HepG2 (cell line): ENCODE measurements at regions not wholly inside any gene's neighbourhood (a gene's known extent, or its start where the extent isn't known, plus 50 kb on each side); places are given as distances from the start of the nearest gene placed in this dataset.

Experiments used
- ATAC-seq: fragments of 200-7000 bp; cut with Tn5 transposase; 3 replicates; pipeline ENCODE4 v1.9.1; 2020; ENCODE audit warnings: mild to moderate bottlenecking, moderate library complexity
- BruUV-seq: library from RNA; stranded (reverse); fragments of 400-500 nt; replicated peaks from 2 replicates; lab custom pipeline; 2021; lab: Mats Ljungman, UMichigan
- CTCF ChIA-PET: fragments of 300-600 bp; formaldehyde crosslinking; extraction: SDS; loops from one replicate; lab custom pipeline; 2021; ENCODE audit warnings: low total read pairs, inconsistent platforms, low intra/inter-chr PET ratio; lab: Yijun Ruan, JAX
- POLR2A ChIA-PET: fragments of 350-600 bp; sonication (Branson Sonifier 250); formaldehyde crosslinking; loops from one replicate; lab custom pipeline; 2020; ENCODE audit warnings: antibody characterized with exemption, inconsistent platforms; lab: Yijun Ruan, JAX
- DNase-seq: peaks from one replicate; pipeline ENCODE4 v3.0.0-alpha.2; 2015; ENCODE audit warnings: low spot score
- FAIRE-seq: peaks from 3 replicates; lab custom pipeline; 2011; peaks lifted over from hg19 to GRCh38; lab: Jason Lieb, UNC
- H2AFZ ChIP-seq: one replicate; pipeline ENCODE4 v1.6.1; 2011; ENCODE audit warnings: low read length, inconsistent platforms
- H3K27ac ChIP-seq: fragments of 300-600 bp; 3 replicates; pipeline ENCODE4 v1.8.0; 2011; ENCODE audit warnings: mixed run types, mild to moderate bottlenecking, mixed read lengths, low read length, inconsistent platforms; ENCODE audit not compliant: insufficient read depth; ENCODE audit errors: extremely low read length
- H3K27me3 ChIP-seq, 2 experiments: fragments of 200-600 bp in 1 of 2; 2 replicates in 1 of 2; 3 replicates in 1 of 2; pipeline versions ENCODE4 v1.6.0 to v1.8.0; 2011; ENCODE audit warnings: low read length in 2 of 2, mild to moderate bottlenecking in 2 of 2, moderate library complexity in 2 of 2, inconsistent platforms in 1 of 2; ENCODE audit not compliant: insufficient read depth in 2 of 2, control insufficient read depth in 1 of 2
- H3K36me3 ChIP-seq, 2 experiments: fragments of 200-600 bp in 1 of 2; replicated peaks in 1 of 2; 2 replicates in 1 of 2; 3 replicates in 1 of 2; pipeline versions ENCODE4 v1.5.1 to v1.8.0; 2011; ENCODE audit warnings: low read length in 2 of 2, inconsistent platforms in 1 of 2; ENCODE audit not compliant: insufficient read depth in 2 of 2, control insufficient read depth in 1 of 2
- H3K4me1 ChIP-seq: 2 replicates; pipeline ENCODE4 v1.5.1; 2012; ENCODE audit warnings: low read length, inconsistent platforms; ENCODE audit not compliant: insufficient read depth
- H3K4me2 ChIP-seq: 2 replicates; pipeline ENCODE4 v1.6.0; 2011; ENCODE audit warnings: low read depth, low read length, inconsistent platforms
- H3K4me3 ChIP-seq, 3 experiments: fragments of 200-600 bp in 1 of 3; sonication (generic), shearing (Covaris generic) in 1 of 3; replicated peaks in 1 of 3; 2 replicates each; pipeline ENCODE4 v1.5.1; 2011 to 2016; ENCODE audit warnings: low read length in 3 of 3, inconsistent platforms in 2 of 3, low read depth in 2 of 3, mild to moderate bottlenecking in 2 of 3, control low read depth in 1 of 3, mixed read lengths in 1 of 3; ENCODE audit not compliant: insufficient read depth in 1 of 3
- H3K79me2 ChIP-seq: one replicate; pipeline ENCODE4 v1.6.1; 2011; ENCODE audit warnings: low read length, inconsistent platforms; ENCODE audit not compliant: insufficient read depth
- H3K9ac ChIP-seq: 2 replicates; pipeline ENCODE4 v1.6.0; 2011; ENCODE audit warnings: mild to moderate bottlenecking, low read depth, low read length, inconsistent platforms; ENCODE audit not compliant: insufficient read depth
- H3K9me3 ChIP-seq: 2 replicates; pipeline ENCODE4 v1.5.1; 2012; ENCODE audit warnings: mild to moderate bottlenecking, low read length
- H4K20me1 ChIP-seq: 2 replicates; pipeline ENCODE4 v1.6.0; 2011; ENCODE audit warnings: inconsistent platforms, mild to moderate bottlenecking, low read length, moderate library complexity; ENCODE audit not compliant: insufficient read depth
- ATF1 ChIP-seq: IDR thresholded peaks from 2 replicates; pipeline ENCODE4 v1.6.1; 2016; ENCODE audit warnings: mild to moderate bottlenecking, control low read depth
- DR1 ChIP-seq: sonication (generic); formaldehyde crosslinking; IDR thresholded peaks from 2 replicates; pipeline ENCODE4 v1.8.0; 2021; ENCODE audit warnings: mild to moderate bottlenecking, missing genetic modification reagents, inconsistent platforms
- FOXC1 ChIP-seq: sonication (generic); formaldehyde crosslinking; IDR thresholded peaks from 2 replicates; pipeline ENCODE4 v1.8.0; 2022; ENCODE audit warnings: mild to moderate bottlenecking, missing genetic modification reagents, borderline replicate concordance
- GABPA ChIP-seq, 2 experiments: IDR thresholded peaks; 2 replicates each; pipeline ENCODE4 v1.6.1; 2011 to 2016; ENCODE audit warnings: low read depth in 2 of 2, low read length in 1 of 2, missing biosample characterization in 1 of 2, missing genetic modification characterization in 1 of 2
- MIER2 ChIP-seq: IDR thresholded peaks from 2 replicates; pipeline ENCODE4 v1.6.1; 2016; ENCODE audit warnings: missing biosample characterization, missing genetic modification reagents
- SMYD3 ChIP-seq: sonication (generic); formaldehyde crosslinking; IDR thresholded peaks from 2 replicates; pipeline ENCODE4 v1.8.1; 2023; ENCODE audit warnings: mild to moderate bottlenecking, missing genetic modification reagents
- TAF1 ChIP-seq: sonication (generic); formaldehyde crosslinking; IDR thresholded peaks from 2 replicates; pipeline ENCODE4 v1.4.0; 2020; ENCODE audit warnings: missing genetic modification reagents
- YEATS2 ChIP-seq: sonication (generic); formaldehyde crosslinking; IDR thresholded peaks from 2 replicates; pipeline ENCODE4 v1.4.0; 2020; ENCODE audit warnings: missing genetic modification reagents, borderline replicate concordance
- ZNF121 ChIP-seq: sonication (generic); formaldehyde crosslinking; IDR thresholded peaks from 2 replicates; pipeline ENCODE4 v1.5.0; 2020; ENCODE audit warnings: mild to moderate bottlenecking, missing genetic modification reagents
- ZNF383 ChIP-seq: sonication (generic); formaldehyde crosslinking; IDR thresholded peaks from 2 replicates; pipeline ENCODE4 v1.4.0; 2020; ENCODE audit warnings: missing genetic modification reagents, mild to moderate bottlenecking, borderline replicate concordance
- ZNF557 ChIP-seq: sonication (generic); formaldehyde crosslinking; IDR thresholded peaks from 2 replicates; pipeline ENCODE4 v1.4.0; 2020; ENCODE audit warnings: missing genetic modification reagents
- ZNF674 ChIP-seq: sonication (generic); formaldehyde crosslinking; IDR thresholded peaks from 2 replicates; pipeline ENCODE4 v1.5.0; 2020; ENCODE audit warnings: low read depth, mild to moderate bottlenecking, missing genetic modification reagents
- ZNF777 ChIP-seq: sonication (generic); formaldehyde crosslinking; IDR thresholded peaks from 2 replicates; pipeline ENCODE4 v1.4.0; 2020; ENCODE audit warnings: missing genetic modification reagents
- ZNF790 ChIP-seq: sonication (generic); formaldehyde crosslinking; IDR thresholded peaks from 2 replicates; pipeline ENCODE4 v1.8.0; 2022; ENCODE audit warnings: missing genetic modification reagents, mild to moderate bottlenecking, borderline replicate concordance
- ZNF792 ChIP-seq: IDR thresholded peaks from 2 replicates; pipeline ENCODE4 v1.6.1; 2016
- ZNF83 ChIP-seq: sonication (generic); formaldehyde crosslinking; IDR thresholded peaks from 2 replicates; pipeline ENCODE4 v1.4.0; 2020; ENCODE audit warnings: missing genetic modification reagents, mild to moderate bottlenecking, borderline replicate concordance
- ZNF878 ChIP-seq: sonication (generic); formaldehyde crosslinking; IDR thresholded peaks from 2 replicates; pipeline ENCODE4 v1.8.1; 2023; ENCODE audit warnings: mild to moderate bottlenecking, missing genetic modification reagents, moderate library complexity
- WGBS: methylation state at CpG from one replicate; pipeline ENCODE4 v1.1.6; 2017; ENCODE audit warnings: low lambda C conversion rate; 5-methylcytosine and 5-hydroxymethylcytosine counted together
- in situ Hi-C: cut with HindIII; loops from 2 replicates; pipeline ENCODE4 v1.10.0; 2017; ENCODE audit warnings: low pct_unique_long_range_greater_than_20kb; ENCODE audit not compliant: extremely low pct_ligation_motif_present
- intact Hi-C: fragments of 100-400 bp; cut with micrococcal nuclease; formaldehyde crosslinking; loops from one replicate; pipeline ENCODE4 v1.10.0; 2022; ENCODE audit not compliant: unreplicated experiment
- TF ChIP-seq, protein P1 (sequence below): sonication (generic); formaldehyde crosslinking; conservative IDR thresholded peaks from 2 replicates; pipeline ENCODE4 v1.4.0; 2020; ENCODE audit warnings: missing genetic modification reagents

DNA sequence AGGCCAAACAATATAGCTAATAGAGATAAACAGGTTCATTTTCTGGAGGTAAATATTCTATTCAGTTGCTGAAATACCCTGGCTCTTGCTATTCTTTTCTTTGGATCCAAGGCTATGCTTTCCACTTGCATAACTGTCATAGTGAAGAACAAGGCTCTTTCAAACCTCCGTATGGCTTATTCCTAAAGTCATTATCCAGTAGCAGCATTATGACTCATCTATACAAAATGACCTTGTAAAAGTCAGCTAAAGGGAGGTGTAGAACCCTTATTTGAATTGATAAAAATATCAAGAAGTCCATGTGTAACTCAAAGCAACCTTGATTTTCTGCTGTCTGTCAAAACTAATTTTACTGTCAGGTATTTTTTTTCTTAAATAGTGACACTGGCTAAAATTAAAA, 447.8 kb downstream of the PLK2 start (continued):
- TF ChIP-seq ZNF121 (no peak), FOXC1 (CRISPR knock-in tag) (no peak)
- TF ChIP-seq, protein P1, sequence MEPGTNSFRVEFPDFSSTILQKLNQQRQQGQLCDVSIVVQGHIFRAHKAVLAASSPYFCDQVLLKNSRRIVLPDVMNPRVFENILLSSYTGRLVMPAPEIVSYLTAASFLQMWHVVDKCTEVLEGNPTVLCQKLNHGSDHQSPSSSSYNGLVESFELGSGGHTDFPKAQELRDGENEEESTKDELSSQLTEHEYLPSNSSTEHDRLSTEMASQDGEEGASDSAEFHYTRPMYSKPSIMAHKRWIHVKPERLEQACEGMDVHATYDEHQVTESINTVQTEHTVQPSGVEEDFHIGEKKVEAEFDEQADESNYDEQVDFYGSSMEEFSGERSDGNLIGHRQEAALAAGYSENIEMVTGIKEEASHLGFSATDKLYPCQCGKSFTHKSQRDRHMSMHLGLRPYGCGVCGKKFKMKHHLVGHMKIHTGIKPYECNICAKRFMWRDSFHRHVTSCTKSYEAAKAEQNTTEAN (CRISPR knock-in tag), result no peak
- TF ChIP-seq, all 625 proteins: peak for 0

DNA sequence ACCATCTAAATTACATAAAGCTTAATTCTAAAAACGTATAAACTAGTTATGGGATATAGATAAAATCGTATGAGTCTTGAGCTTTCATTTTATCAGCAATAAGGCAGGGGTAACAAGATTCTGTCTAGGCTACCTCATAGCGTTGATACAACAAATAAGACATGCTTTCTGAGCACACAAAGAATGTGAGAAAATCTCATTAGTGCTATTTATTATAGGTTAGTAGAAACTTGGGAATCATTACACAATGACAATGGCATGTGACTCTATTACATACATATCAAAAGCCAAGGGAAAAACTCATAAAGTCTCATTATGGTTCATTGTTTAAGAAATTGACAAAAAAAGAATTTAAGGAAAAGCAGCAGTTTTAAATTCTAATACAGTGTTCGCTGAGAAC, 448.6 kb downstream of the PLK2 start:
- Histone ChIP-seq H3K79me2 (no peaks in the 10 kb centered on the region), H3K4me2 (no peak overlapping the region), H3K36me3 (no peaks in the 10 kb centered on the region), H3K9me3 (no peaks in the 10 kb centered on the region), H4K20me1 (no peaks in the 10 kb centered on the region), H3K4me1 (no peaks in the 10 kb centered on the region), H3K27me3 (no peaks in the 10 kb centered on the region), H3K27ac (no peak overlapping the region), H2AFZ (no peak overlapping the region), H3K4me3 (no peak overlapping the region), H3K9ac (no peak overlapping the region)
- CTCF ChIA-PET, result no interaction called here
- intact Hi-C loops, result no loop called here
- no peak for TF ChIP-seq DR1 (CRISPR knock-in tag)
- TF ChIP-seq ZNF674 (CRISPR knock-in tag), result no peak
- TF ChIP-seq ZNF878, result no peak
- TF ChIP-seq ATF1 (CRISPR knock-in tag), result no peak
- TF ChIP-seq TAF1, result no peak
- no peak for TF ChIP-seq SMYD3 (CRISPR knock-in tag)
- no peak for TF ChIP-seq MIER2 (CRISPR knock-in tag)
- TF ChIP-seq ZNF557 (CRISPR knock-in tag), result no peak
- TF ChIP-seq YEATS2 (CRISPR knock-in tag), result no peak
- no peak for TF ChIP-seq ZNF383
- TF ChIP-seq ZNF83, result no peak
- TF ChIP-seq GABPA (IDR thresholded peaks at IDR 0.05; ENCODE audit: low read depth, low read length), result no peak
- no peak for TF ChIP-seq GABPA (CRISPR knock-in tag; IDR thresholded peaks at IDR 0.05; ENCODE audit: low read depth)
- TF ChIP-seq ZNF792 (CRISPR knock-in tag), result no peak
- no peak for TF ChIP-seq ZNF790
- no peak for TF ChIP-seq ZNF777
- no TSS peak for BruUV-seq
- ATAC-seq, result no peak
- 3% methylated on average over 4 of the region's 4 CpGs for WGBS
- no peak for DNase-seq
- POLR2A ChIA-PET, result no interaction called here
- in situ Hi-C loops, result no loop called here
- FAIRE-seq, result no peak
